MM.1S (cell line): ENCODE measurements at regions not wholly inside any gene's neighbourhood (a gene's known extent, or its start where the extent isn't known, plus 50 kb on each side); places are given as distances from the start of the nearest gene placed in this dataset.
"Not testable (repeated sequence)": the region's sequence is repeated elsewhere in the genome, so short reads cannot be mapped to it uniquely, and the experiment has no call there.

Experiments
- EZH2 ChIP-seq: fragments of 300-600 bp; sonication (generic); optimal IDR thresholded peaks from 2 replicates; pipeline ENCODE3; 2017; ENCODE audit warnings: low read depth, mild to moderate bottlenecking, antibody characterized with exemption, low read length, mixed read lengths
- EZH2phosphoT487 ChIP-seq: fragments of 300-600 bp; sonication (generic); IDR thresholded peaks from 2 replicates; pipeline ENCODE4 v1.6.1; 2018; ENCODE audit warnings: antibody characterized with exemption, low read length
- TF ChIP-seq, protein P1 (sequence below): fragments of 300-600 bp; sonication (generic); IDR thresholded peaks from 2 replicates; pipeline ENCODE4 v1.5.1; 2016; ENCODE audit warnings: antibody characterized with exemption, low read length, mixed read lengths

DNA sequence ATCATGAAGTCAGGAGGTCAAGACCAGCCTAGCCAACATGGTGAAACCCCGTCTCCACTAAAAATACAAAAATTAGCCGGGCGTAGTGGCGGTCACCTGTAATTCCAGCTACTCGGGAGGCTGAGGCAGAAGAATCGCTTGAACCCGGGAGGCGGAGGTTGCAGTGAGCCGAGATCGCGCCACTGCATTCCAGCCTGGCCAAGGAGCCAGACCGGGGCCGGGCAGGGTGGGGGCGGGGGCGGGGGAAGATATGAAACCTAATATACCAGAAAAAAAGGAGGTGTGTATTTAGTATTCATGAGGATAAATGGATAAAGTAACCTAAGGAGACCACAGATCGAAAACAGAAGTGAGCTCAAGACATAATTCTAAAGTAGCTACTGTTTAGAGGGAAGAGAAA is 186.5 kb upstream of the KCND2 start:
- TF ChIP-seq, protein P1, sequence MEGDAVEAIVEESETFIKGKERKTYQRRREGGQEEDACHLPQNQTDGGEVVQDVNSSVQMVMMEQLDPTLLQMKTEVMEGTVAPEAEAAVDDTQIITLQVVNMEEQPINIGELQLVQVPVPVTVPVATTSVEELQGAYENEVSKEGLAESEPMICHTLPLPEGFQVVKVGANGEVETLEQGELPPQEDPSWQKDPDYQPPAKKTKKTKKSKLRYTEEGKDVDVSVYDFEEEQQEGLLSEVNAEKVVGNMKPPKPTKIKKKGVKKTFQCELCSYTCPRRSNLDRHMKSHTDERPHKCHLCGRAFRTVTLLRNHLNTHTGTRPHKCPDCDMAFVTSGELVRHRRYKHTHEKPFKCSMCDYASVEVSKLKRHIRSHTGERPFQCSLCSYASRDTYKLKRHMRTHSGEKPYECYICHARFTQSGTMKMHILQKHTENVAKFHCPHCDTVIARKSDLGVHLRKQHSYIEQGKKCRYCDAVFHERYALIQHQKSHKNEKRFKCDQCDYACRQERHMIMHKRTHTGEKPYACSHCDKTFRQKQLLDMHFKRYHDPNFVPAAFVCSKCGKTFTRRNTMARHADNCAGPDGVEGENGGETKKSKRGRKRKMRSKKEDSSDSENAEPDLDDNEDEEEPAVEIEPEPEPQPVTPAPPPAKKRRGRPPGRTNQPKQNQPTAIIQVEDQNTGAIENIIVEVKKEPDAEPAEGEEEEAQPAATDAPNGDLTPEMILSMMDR = not testable (repeated sequence)
- TF ChIP-seq EZH2phosphoT487, EZH2: not testable (repeated sequence)
